B cell (primary cell): ENCODE measurements at regions not wholly inside any gene's neighbourhood (a gene's known extent, or its start where the extent isn't known, plus 50 kb on each side); places are given as distances from the start of the nearest gene placed in this dataset.

Experiments used
- ATAC-seq: fragments of 200-7000 bp; cut with Tn5 transposase; one replicate; pipeline ENCODE4 v1.10.0; 2021; ENCODE audit warnings: low read depth, mild to moderate bottlenecking, moderate number of reproducible peaks, moderate library complexity
- CTCF ChIA-PET: fragments of 350-600 bp; sonication (Branson Sonifier 250); formaldehyde crosslinking; loops from one replicate; lab custom pipeline; 2021; ENCODE audit warnings: antibody characterized with exemption, inconsistent platforms; lab: Charles Lee
- POLR2A ChIA-PET: fragments of 350-600 bp; sonication (Branson Sonifier 250); formaldehyde crosslinking; loops from one replicate; lab custom pipeline; 2021; ENCODE audit warnings: antibody characterized with exemption; lab: Charles Lee
- DNase-seq: peaks from one replicate; pipeline ENCODE4 v3.0.0; 2013
- H2AFZ ChIP-seq: 2 replicates; pipeline ENCODE4 v1.6.1; 2012; ENCODE audit warnings: mild to moderate bottlenecking, low read depth, low read length; ENCODE audit not compliant: insufficient read depth, poor library complexity, severe bottlenecking
- H3K27ac ChIP-seq, 2 donors: 1 replicate in 1 of 2; 2 replicates in 1 of 2; pipeline ENCODE4 v1.5.1; 2012 to 2013; ENCODE audit warnings: low read length in 2 of 2, mild to moderate bottlenecking in 2 of 2, moderate library complexity in 1 of 2
- H3K27me3 ChIP-seq, 4 experiments: fragments of 200-600 bp in 1 of 4; sonication (generic) in 1 of 4; replicated peaks in 1 of 4; 1 replicate in 2 of 4; 2 replicates in 2 of 4; pipeline versions ENCODE4 v1.6.1 to v1.7.0; 2013 to 2016; ENCODE audit warnings: low read length in 3 of 4, mild to moderate bottlenecking in 2 of 4, mixed read lengths in 1 of 4, moderate library complexity in 1 of 4; ENCODE audit not compliant: insufficient read depth in 4 of 4, control insufficient read depth in 3 of 4; ENCODE audit errors: control extremely low read depth in 1 of 4
- H3K36me3 ChIP-seq, 2 experiments: replicated peaks in 1 of 2; 1 replicate in 1 of 2; 2 replicates in 1 of 2; pipeline versions ENCODE4 v1.6.1 to v1.7.1; 2013; ENCODE audit warnings: low read length in 1 of 2; ENCODE audit not compliant: insufficient read depth in 2 of 2, control insufficient read depth in 1 of 2; ENCODE audit errors: control extremely low read depth in 1 of 2, extremely low read depth in 1 of 2
- H3K4me1 ChIP-seq, 2 donors: fragments of 200-600 bp in 1 of 2; sonication (generic) in 1 of 2; 1 replicate in 1 of 2; 2 replicates in 1 of 2; pipeline versions ENCODE4 v1.5.1 to v1.6.1; 2013 to 2017; ENCODE audit warnings: low read length in 2 of 2; ENCODE audit not compliant: control insufficient read depth in 2 of 2, insufficient read depth in 2 of 2
- H3K4me2 ChIP-seq: replicated peaks from 2 replicates; pipeline ENCODE3; 2012; ENCODE audit warnings: mild to moderate bottlenecking, low read depth, low read length; ENCODE audit not compliant: poor library complexity, severe bottlenecking
- H3K4me3 ChIP-seq, 5 experiments: fragments of 200-600 bp in 1 of 5; sonication (generic) in 1 of 5; 1 replicate in 3 of 5; 2 replicates in 2 of 5; pipeline versions ENCODE4 v1.5.1 to v1.7.0; 2011 to 2016; ENCODE audit warnings: low read length in 4 of 5, mild to moderate bottlenecking in 4 of 5, low read depth in 2 of 5, control low read depth in 1 of 5, moderate library complexity in 1 of 5; ENCODE audit not compliant: insufficient read depth in 1 of 5; ENCODE audit errors: control extremely low read depth in 1 of 5, extremely low read depth in 1 of 5
- H3K79me2 ChIP-seq: fragments of 200-600 bp; sonication (generic); one replicate; pipeline ENCODE4 v1.6.0; 2016; ENCODE audit warnings: low read length; ENCODE audit not compliant: control insufficient read depth, insufficient read depth
- H3K9ac ChIP-seq: fragments of 200-600 bp; sonication (generic); 2 replicates; pipeline ENCODE4 v1.6.1; 2017; ENCODE audit warnings: mild to moderate bottlenecking, low read length, moderate library complexity
- H3K9me3 ChIP-seq, 3 donors: one replicate each; pipeline versions ENCODE4 v1.6.1 to v1.7.1; 2013; ENCODE audit warnings: low read length in 2 of 3; ENCODE audit not compliant: control insufficient read depth in 2 of 3, insufficient read depth in 1 of 3; ENCODE audit errors: control extremely low read depth in 1 of 3
- H4K20me1 ChIP-seq: 2 replicates; pipeline ENCODE4 v1.6.0; 2012; ENCODE audit warnings: mild to moderate bottlenecking, low read length; ENCODE audit not compliant: insufficient read depth, control insufficient read depth, poor library complexity, severe bottlenecking
- H3K27ac Mint-ChIP-seq: one replicate; pipeline ENCODE4 v1.8.0; 2021; ENCODE audit warnings: mixed read lengths
- H3K27me3 Mint-ChIP-seq: one replicate; pipeline ENCODE4 v1.8.0; 2021; ENCODE audit warnings: mixed read lengths
- H3K4me1 Mint-ChIP-seq: one replicate; pipeline ENCODE4 v1.8.0; 2021; ENCODE audit warnings: mixed read lengths
- H3K4me3 Mint-ChIP-seq: one replicate; pipeline ENCODE4 v1.8.0; 2021; ENCODE audit warnings: mixed read lengths
- H3K9me3 Mint-ChIP-seq: one replicate; pipeline ENCODE4 v1.8.0; 2022; ENCODE audit warnings: mixed read lengths; ENCODE audit not compliant: insufficient read depth
- EZH2 ChIP-seq: IDR thresholded peaks from 2 replicates; pipeline ENCODE4 v1.6.1; 2012; ENCODE audit warnings: borderline replicate concordance, low read depth, mild to moderate bottlenecking, moderate library complexity, low read length; ENCODE audit not compliant: insufficient read depth, poor library complexity, severe bottlenecking
- WGBS: methylation state at CpG from one replicate; pipeline ENCODE4 v1.1.5; 2013; ENCODE audit warnings: missing lambda C conversion rate; ENCODE audit not compliant: insufficient coverage; 5-methylcytosine and 5-hydroxymethylcytosine counted together
- intact Hi-C: fragments of 100-400 bp; cut with micrococcal nuclease; formaldehyde crosslinking; loops from one replicate; pipeline ENCODE4 v1.10.0; 2022
- TF ChIP-seq, protein P1 (sequence below): fragments of 200-600 bp; IDR thresholded peaks from one replicate; pipeline ENCODE4 v1.8.0; 2022; ENCODE audit warnings: antibody characterized with exemption, mild to moderate bottlenecking

DNA sequence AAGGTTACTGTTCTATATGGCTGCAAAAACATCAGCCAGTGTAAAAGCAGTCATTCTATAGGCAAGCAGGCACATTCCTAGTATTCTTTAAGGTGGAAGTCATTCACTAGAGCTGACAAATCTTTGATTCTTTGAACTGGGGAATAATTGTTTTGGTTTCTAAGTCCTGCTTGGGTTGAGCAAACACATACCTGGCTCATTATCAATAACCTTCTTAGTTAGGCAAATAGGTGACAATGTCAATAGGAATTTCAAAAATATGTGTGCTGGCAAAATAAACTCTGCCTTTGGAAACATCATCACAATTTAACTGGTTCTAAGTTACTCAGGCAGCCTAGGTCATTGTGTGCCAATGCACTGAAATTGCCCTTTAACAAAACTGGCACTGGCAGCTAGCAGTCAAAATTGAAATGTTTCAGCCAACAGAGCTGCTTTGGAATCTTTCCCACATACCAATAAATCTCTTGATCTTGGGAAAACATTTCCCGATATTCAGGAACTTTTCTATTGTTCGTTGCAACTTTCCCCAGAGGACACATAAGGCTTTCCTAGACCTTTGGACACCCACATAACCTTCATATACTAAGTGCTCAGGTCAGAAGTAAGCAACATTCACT, 402.0 kb upstream of the MMADHC start:
- WGBS, result 36% methylated on average over 2 of the region's 2 CpGs
- TF ChIP-seq, protein P1, sequence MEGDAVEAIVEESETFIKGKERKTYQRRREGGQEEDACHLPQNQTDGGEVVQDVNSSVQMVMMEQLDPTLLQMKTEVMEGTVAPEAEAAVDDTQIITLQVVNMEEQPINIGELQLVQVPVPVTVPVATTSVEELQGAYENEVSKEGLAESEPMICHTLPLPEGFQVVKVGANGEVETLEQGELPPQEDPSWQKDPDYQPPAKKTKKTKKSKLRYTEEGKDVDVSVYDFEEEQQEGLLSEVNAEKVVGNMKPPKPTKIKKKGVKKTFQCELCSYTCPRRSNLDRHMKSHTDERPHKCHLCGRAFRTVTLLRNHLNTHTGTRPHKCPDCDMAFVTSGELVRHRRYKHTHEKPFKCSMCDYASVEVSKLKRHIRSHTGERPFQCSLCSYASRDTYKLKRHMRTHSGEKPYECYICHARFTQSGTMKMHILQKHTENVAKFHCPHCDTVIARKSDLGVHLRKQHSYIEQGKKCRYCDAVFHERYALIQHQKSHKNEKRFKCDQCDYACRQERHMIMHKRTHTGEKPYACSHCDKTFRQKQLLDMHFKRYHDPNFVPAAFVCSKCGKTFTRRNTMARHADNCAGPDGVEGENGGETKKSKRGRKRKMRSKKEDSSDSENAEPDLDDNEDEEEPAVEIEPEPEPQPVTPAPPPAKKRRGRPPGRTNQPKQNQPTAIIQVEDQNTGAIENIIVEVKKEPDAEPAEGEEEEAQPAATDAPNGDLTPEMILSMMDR, result no peak
- no peak for TF ChIP-seq EZH2
- H3K36me3 ChIP-seq, result no peaks in the 10 kb centered on the region
- no peaks in the 10 kb centered on the region for H3K79me2 ChIP-seq
- POLR2A ChIA-PET, result no interaction called here
- intact Hi-C loops, result no loop called here
- H3K9ac ChIP-seq, result no peak overlapping the region
- no peak overlapping the region for H3K27ac Mint-ChIP-seq
- no peaks in the 10 kb centered on the region for H3K27me3 ChIP-seq
- no peak overlapping the region for H3K4me3 Mint-ChIP-seq
- no peaks in the 10 kb centered on the region for H4K20me1 ChIP-seq
- H2AFZ ChIP-seq, result no peak overlapping the region
- no peaks in the 10 kb centered on the region for H3K4me1 ChIP-seq
- no peaks in the 10 kb centered on the region for H3K4me1 Mint-ChIP-seq
- ATAC-seq, result no peak
- no peaks in the 10 kb centered on the region for H3K9me3 Mint-ChIP-seq
- H3K27me3 Mint-ChIP-seq, result no peaks in the 10 kb centered on the region
- no peak overlapping the region for H3K4me3 ChIP-seq
- CTCF ChIA-PET, result no interaction called here
- no peak overlapping the region for H3K4me2 ChIP-seq
- H3K9me3 ChIP-seq, result peaks cover 0 to 3% (median 0%) of the 10 kb centered on the region in 3 donors
- H3K27ac ChIP-seq, result no peak overlapping the region
- no peak for DNase-seq

DNA sequence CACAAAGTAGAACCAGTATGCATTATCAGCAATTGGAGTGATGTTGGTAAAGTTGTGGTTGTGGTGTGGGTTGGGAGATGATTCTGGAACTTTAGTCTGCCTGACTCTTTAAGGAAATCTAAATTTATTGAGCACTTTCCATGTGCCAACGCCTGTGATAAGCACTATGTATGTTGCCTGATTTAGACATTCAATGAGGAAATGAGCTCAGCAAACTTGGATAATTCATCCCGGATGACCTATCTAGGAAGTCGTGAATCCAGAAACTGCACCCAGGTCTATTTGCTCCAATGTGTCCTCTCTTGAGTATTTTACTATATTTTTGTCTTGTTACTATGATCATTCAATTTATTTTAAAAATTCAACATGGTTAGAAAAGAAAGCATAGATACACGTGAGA, 400.8 kb upstream of the MMADHC start:
- Histone ChIP-seq H3K27ac (no peak overlapping the region), H3K4me1 (no peaks in the 10 kb centered on the region), H3K9ac (no peak overlapping the region), H4K20me1 (no peaks in the 10 kb centered on the region), H3K36me3 (no peaks in the 10 kb centered on the region), H3K4me2 (no peak overlapping the region), H3K79me2 (no peaks in the 10 kb centered on the region), H2AFZ (no peak overlapping the region), H3K27me3 (no peaks in the 10 kb centered on the region), H3K9me3 (peaks cover 0 to 3% (median 0%) of the 10 kb centered on the region in 3 donors), H3K4me3 (no peak overlapping the region)
- Mint-ChIP-seq H3K4me1 (no peaks in the 10 kb centered on the region), H3K27me3 (no peaks in the 10 kb centered on the region), H3K9me3 (no peaks in the 10 kb centered on the region), H3K4me3 (no peak overlapping the region), H3K27ac (no peak overlapping the region)
- no peak for DNase-seq
- ChIA-PET CTCF (no interaction called here), POLR2A (no interaction called here)
- no peak for ATAC-seq
- WGBS, result 63% methylated on average over 2 of the region's 4 CpGs
- intact Hi-C loops, result no loop called here
- no peak for TF ChIP-seq EZH2
- TF ChIP-seq, protein P1, result no peak
